ENCODE measurements at regions not wholly inside any gene's neighbourhood (a gene's known extent, or its start where the extent isn't known, plus 50 kb on each side); places are given as distances from the start of the nearest gene placed in this dataset.

- DNase-seq = no peak
- H3K36me3 ChIP-seq = no peaks in the 10 kb centered on the region
- no peaks in the 10 kb centered on the region for H3K27me3 ChIP-seq
- WGBS, 3 donors = 78 to 82% (median 80%) methylated on average over 4 of the region's 4 CpGs
- H3K4me3 ChIP-seq = no peak overlapping the region
- H3K9me3 ChIP-seq = no peaks in the 10 kb centered on the region
- no peak overlapping the region for H3K27ac ChIP-seq
- intact Hi-C loops (cut with DNase I) = no loop called here
- TF ChIP-seq CTCF (IDR thresholded peaks at IDR 0.05) = no peak
- TF ChIP-seq EP300 (IDR thresholded peaks at IDR 0.05) = no peak
- no peak for TF ChIP-seq POLR2A (IDR thresholded peaks at IDR 0.05)
- no peaks in the 10 kb centered on the region for H3K4me1 ChIP-seq (ENCODE audit: insufficient read depth)
These were observed 162.0 kb upstream of the EPHA7 start for GRCh38 chr6:93581371-93581770.

- 14 to 30% (median 25%) methylated on average over 2 of the region's 2 CpGs for WGBS, 3 donors
These were observed 161.1 kb upstream of the EPHA7 start for GRCh38 chr6:93580446-93580845.

GRCh38 chr6:93575495-93576267, 156.3 kb upstream of the EPHA7 start:
- H3K36me3 ChIP-seq = no peaks in the 10 kb centered on the region
- WGBS, 3 donors = 7 to 18% (median 9%) methylated on average over 3 of the region's 3 CpGs
- TF ChIP-seq POLR2A (IDR thresholded peaks at IDR 0.05) (no peak), EP300 (IDR thresholded peaks at IDR 0.05) (no peak), CTCF (IDR thresholded peaks at IDR 0.05) (no peak)
- DNase-seq = no peak
- H3K27ac ChIP-seq = no peak overlapping the region
- H3K4me1 ChIP-seq (ENCODE audit: insufficient read depth) = no peaks in the 10 kb centered on the region
- H3K4me3 ChIP-seq = no peak overlapping the region
- H3K9me3 ChIP-seq = no peaks in the 10 kb centered on the region
- H3K27me3 ChIP-seq = no peaks in the 10 kb centered on the region
- intact Hi-C loops (cut with DNase I) = no loop called here

More at GRCh38 chr6:93580446-93580845, 161.1 kb upstream of the EPHA7 start:
- Histone ChIP-seq H3K27ac (no peak overlapping the region), H3K4me3 (no peak overlapping the region), H3K36me3 (no peaks in the 10 kb centered on the region), H3K4me1 (ENCODE audit: insufficient read depth) (no peaks in the 10 kb centered on the region), H3K27me3 (no peaks in the 10 kb centered on the region), H3K9me3 (no peaks in the 10 kb centered on the region)
- no peak for TF ChIP-seq CTCF (IDR thresholded peaks at IDR 0.05)
- TF ChIP-seq EP300 (IDR thresholded peaks at IDR 0.05) = no peak
- TF ChIP-seq POLR2A (IDR thresholded peaks at IDR 0.05) = no peak
- DNase-seq = no peak
- intact Hi-C loops (cut with DNase I) = no loop called here

- no peak for DNase-seq
- H3K36me3 ChIP-seq = no peaks in the 10 kb centered on the region
- WGBS, 3 donors = 90 to 96% (median 94%) methylated on average over 2 of the region's 2 CpGs
- TF ChIP-seq POLR2A (IDR thresholded peaks at IDR 0.05) (no peak), CTCF (IDR thresholded peaks at IDR 0.05) (no peak), EP300 (IDR thresholded peaks at IDR 0.05) (no peak)
- H3K4me1 ChIP-seq (ENCODE audit: insufficient read depth) = no peaks in the 10 kb centered on the region
- intact Hi-C loops (cut with DNase I) = no loop called here
- H3K9me3 ChIP-seq = no peaks in the 10 kb centered on the region
- H3K4me3 ChIP-seq = no peak overlapping the region
- H3K27me3 ChIP-seq = no peaks in the 10 kb centered on the region
- no peak overlapping the region for H3K27ac ChIP-seq
These were observed 154.9 kb upstream of the EPHA7 start for GRCh38 chr6:93574299-93574698.

All from ovary (tissue), 7 donors.